Neural progenitor cell (in vitro differentiated cells): ENCODE measurements at regions not wholly inside any gene's neighbourhood (a gene's known extent, or its start where the extent isn't known, plus 50 kb on each side); places are given as distances from the start of the nearest gene placed in this dataset.
"Not testable (repeated sequence)": the region's sequence is repeated elsewhere in the genome, so short reads cannot be mapped to it uniquely, and the experiment has no call there.

ENCODE experiments used
- DNase-seq: peaks from one replicate; pipeline ENCODE4 v3.0.0-alpha.2; 2016; ENCODE audit warnings: low spot score
- H2AFZ ChIP-seq: fragments of 200-600 bp; sonication (generic); replicated peaks from 2 replicates; pipeline ENCODE4 v1.6.1; 2016; ENCODE audit warnings: antibody characterized with exemption
- H3F3A ChIP-seq: fragments of 200-600 bp; sonication (generic); 2 replicates; pipeline ENCODE4 v1.6.1; 2016; ENCODE audit warnings: antibody characterized with exemption, low read depth
- H3K27ac ChIP-seq: fragments of 200-600 bp; sonication (generic); 2 replicates; pipeline ENCODE4 v1.5.1; 2016; ENCODE audit warnings: mild to moderate bottlenecking
- H3K27me3 ChIP-seq: fragments of 200-600 bp; sonication (generic); 2 replicates; pipeline ENCODE4 v1.6.1; 2016; ENCODE audit warnings: mild to moderate bottlenecking, moderate library complexity
- H3K36me3 ChIP-seq: fragments of 200-600 bp; sonication (generic); 2 replicates; pipeline ENCODE4 v1.5.1; 2016
- H3K4me1 ChIP-seq: fragments of 200-600 bp; sonication (generic); 2 replicates; pipeline ENCODE4 v1.6.1; 2016; ENCODE audit warnings: mixed run types
- H3K4me2 ChIP-seq: fragments of 200-600 bp; sonication (generic); 2 replicates; pipeline ENCODE4 v1.6.1; 2016
- H3K4me3 ChIP-seq: fragments of 200-600 bp; sonication (generic); 2 replicates; pipeline ENCODE4 v1.5.1; 2016
- H3K79me2 ChIP-seq: fragments of 200-600 bp; sonication (generic); 2 replicates; pipeline ENCODE4 v1.6.1; 2016; ENCODE audit warnings: low read depth
- H3K9ac ChIP-seq: fragments of 200-600 bp; sonication (generic); 2 replicates; pipeline ENCODE4 v1.6.1; 2016
- H3K9me3 ChIP-seq: fragments of 200-600 bp; sonication (generic); 2 replicates; pipeline ENCODE4 v1.5.1; 2016; ENCODE audit warnings: low read depth
- H4K20me1 ChIP-seq: fragments of 200-600 bp; sonication (generic); 2 replicates; pipeline ENCODE4 v1.6.1; 2016; ENCODE audit warnings: low read depth
- H3K27ac Mint-ChIP-seq: 3 replicates; pipeline ENCODE4 v1.8.0; 2021; ENCODE audit warnings: mixed read lengths
- H3K27me3 Mint-ChIP-seq: 2 replicates; pipeline ENCODE4 v1.8.0; 2022; ENCODE audit warnings: low read depth, mild to moderate bottlenecking, inconsistent platforms, moderate library complexity, mixed read lengths; ENCODE audit not compliant: insufficient read depth
- H3K36me3 Mint-ChIP-seq: 3 replicates; pipeline ENCODE4 v1.8.0; 2021; ENCODE audit warnings: mixed read lengths
- H3K4me1 Mint-ChIP-seq: 3 replicates; pipeline ENCODE4 v1.8.0; 2021; ENCODE audit warnings: mixed read lengths
- H3K4me3 Mint-ChIP-seq: 3 replicates; pipeline ENCODE4 v1.8.0; 2021; ENCODE audit warnings: mild to moderate bottlenecking, moderate library complexity, mixed read lengths
- H3K9me3 Mint-ChIP-seq: 3 replicates; pipeline ENCODE4 v1.8.0; 2020; ENCODE audit warnings: mixed read lengths
- EZH2 ChIP-seq: fragments of 200-600 bp; sonication (generic); IDR thresholded peaks from 2 replicates; pipeline ENCODE4 v1.6.1; 2017; ENCODE audit warnings: antibody characterized with exemption, mild to moderate bottlenecking, moderate library complexity
- EZH2phosphoT487 ChIP-seq: fragments of 200-600 bp; sonication (generic); IDR thresholded peaks from 2 replicates; pipeline ENCODE4 v1.6.1; 2017; ENCODE audit warnings: antibody characterized with exemption
- TF ChIP-seq, protein P1 (sequence below): fragments of 200-600 bp; sonication (generic); IDR thresholded peaks from 2 replicates; pipeline ENCODE4 v1.5.1; 2017; ENCODE audit warnings: antibody characterized with exemption, mild to moderate bottlenecking

DNA sequence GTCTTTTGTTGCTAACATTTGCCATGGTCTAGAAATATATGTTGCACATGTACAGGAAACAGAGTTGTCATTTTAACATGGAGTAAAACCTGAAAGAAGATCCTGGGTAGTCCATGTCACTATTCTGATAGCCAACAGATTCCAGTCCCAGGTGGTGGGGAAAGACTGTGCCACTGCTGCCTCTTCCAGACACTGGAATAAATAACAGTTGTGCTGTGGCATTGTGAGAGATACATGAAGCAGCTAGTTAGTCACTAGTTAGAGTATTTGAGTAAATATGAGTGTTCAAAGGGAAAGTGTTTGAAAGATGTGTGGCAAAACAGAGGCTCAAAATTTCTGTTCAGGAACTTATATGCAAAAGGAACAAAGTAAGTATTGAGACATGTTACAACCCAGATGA is 1408.3 kb downstream of the EFNA5 start:
- no peak overlapping the region for H3K4me3 Mint-ChIP-seq
- no peaks in the 10 kb centered on the region for H3K36me3 ChIP-seq
- H3K4me1 ChIP-seq, result no peaks in the 10 kb centered on the region
- no peaks in the 10 kb centered on the region for H4K20me1 ChIP-seq
- H3K9ac ChIP-seq, result no peak overlapping the region
- no peak for DNase-seq
- no peaks in the 10 kb centered on the region for H3K79me2 ChIP-seq
- no peaks in the 10 kb centered on the region for H3K4me1 Mint-ChIP-seq
- no peaks in the 10 kb centered on the region for H3K27me3 ChIP-seq
- no peak for TF ChIP-seq EZH2
- TF ChIP-seq, protein P1, sequence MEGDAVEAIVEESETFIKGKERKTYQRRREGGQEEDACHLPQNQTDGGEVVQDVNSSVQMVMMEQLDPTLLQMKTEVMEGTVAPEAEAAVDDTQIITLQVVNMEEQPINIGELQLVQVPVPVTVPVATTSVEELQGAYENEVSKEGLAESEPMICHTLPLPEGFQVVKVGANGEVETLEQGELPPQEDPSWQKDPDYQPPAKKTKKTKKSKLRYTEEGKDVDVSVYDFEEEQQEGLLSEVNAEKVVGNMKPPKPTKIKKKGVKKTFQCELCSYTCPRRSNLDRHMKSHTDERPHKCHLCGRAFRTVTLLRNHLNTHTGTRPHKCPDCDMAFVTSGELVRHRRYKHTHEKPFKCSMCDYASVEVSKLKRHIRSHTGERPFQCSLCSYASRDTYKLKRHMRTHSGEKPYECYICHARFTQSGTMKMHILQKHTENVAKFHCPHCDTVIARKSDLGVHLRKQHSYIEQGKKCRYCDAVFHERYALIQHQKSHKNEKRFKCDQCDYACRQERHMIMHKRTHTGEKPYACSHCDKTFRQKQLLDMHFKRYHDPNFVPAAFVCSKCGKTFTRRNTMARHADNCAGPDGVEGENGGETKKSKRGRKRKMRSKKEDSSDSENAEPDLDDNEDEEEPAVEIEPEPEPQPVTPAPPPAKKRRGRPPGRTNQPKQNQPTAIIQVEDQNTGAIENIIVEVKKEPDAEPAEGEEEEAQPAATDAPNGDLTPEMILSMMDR, result no peak
- no peak for TF ChIP-seq EZH2phosphoT487
- no peaks in the 10 kb centered on the region for H3K9me3 ChIP-seq
- no peaks in the 10 kb centered on the region for H3K9me3 Mint-ChIP-seq
- H2AFZ ChIP-seq, result no peak overlapping the region
- no peaks in the 10 kb centered on the region for H3K36me3 Mint-ChIP-seq
- H3K4me2 ChIP-seq, result no peak overlapping the region
- H3K4me3 ChIP-seq, result no peak overlapping the region
- H3K27ac Mint-ChIP-seq, result no peak overlapping the region
- no peak overlapping the region for H3K27ac ChIP-seq
- H3F3A ChIP-seq, result no peaks in the 10 kb centered on the region
- H3K27me3 Mint-ChIP-seq, result no peaks in the 10 kb centered on the region

DNA sequence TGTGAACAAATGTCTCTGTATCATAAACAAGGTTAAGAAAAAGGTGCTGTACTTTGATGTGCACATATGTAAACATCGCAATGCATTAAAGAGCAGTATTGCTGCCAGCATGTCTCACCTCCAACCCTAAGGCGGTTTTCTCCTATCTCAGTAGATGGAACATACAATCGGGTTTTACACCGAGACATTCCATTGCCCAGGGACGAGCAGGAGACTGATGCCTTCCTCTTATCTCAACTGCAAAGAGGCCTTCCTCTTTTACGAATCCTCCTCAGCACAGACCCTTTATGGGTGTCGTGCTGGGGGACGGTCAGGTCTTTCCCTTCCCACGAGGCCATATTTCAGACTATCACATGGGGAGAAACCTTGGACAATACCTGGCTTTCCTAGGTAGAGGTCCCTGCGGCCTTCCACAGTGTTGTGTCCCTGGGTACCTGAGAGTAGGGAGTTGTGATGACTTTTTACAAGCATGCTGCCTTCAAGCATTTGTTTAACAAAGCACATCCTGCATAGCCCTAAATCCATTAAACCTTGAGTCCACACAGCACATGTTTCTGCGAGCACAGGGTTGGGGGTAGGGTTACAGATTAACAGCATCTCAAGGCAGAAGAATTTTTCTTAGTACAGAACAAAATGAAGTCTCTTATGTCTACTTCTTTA is 1411.2 kb downstream of the EFNA5 start:
- not testable (repeated sequence) for H3K27ac Mint-ChIP-seq, H3K4me2 ChIP-seq, H3F3A ChIP-seq

DNA sequence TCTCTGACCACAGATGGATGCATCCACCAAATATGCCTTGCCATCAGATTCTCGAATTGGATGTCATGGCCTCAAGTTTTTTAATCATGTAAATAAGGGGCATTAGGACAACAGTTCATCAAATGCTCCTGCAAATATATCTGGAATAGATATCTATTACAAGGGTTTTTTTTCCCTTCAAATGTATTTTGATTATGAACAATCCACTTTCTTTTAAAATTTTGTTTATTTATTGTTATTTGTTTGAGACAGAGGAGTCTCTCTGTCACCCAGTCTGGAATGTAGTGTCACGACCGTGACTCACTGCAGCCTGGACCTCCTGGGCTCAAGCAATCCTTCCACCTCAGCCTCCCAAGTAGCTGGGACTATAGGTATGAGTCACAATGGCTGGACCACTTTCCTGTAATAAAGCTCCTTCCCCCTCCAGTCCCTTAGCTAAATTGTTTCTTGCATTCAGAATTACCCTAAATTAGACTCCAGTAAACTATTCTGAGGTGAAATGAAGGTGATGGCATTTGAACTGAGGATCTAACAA is 1412.1 kb downstream of the EFNA5 start:
- no peak overlapping the region for H3K4me3 Mint-ChIP-seq
- TF ChIP-seq, protein P1, result no peak
- TF ChIP-seq EZH2, result no peak
- TF ChIP-seq EZH2phosphoT487, result no peak
- H3K27ac Mint-ChIP-seq, result no peak overlapping the region
- DNase-seq, result no peak
- H3K9me3 Mint-ChIP-seq, result no peaks in the 10 kb centered on the region
- Histone ChIP-seq H3K27ac (no peak overlapping the region), H3K79me2 (no peaks in the 10 kb centered on the region), H3K4me2 (no peak overlapping the region), H3K9ac (no peak overlapping the region), H3K4me3 (no peak overlapping the region), H3K4me1 (no peaks in the 10 kb centered on the region), H3F3A (no peaks in the 10 kb centered on the region), H2AFZ (no peak overlapping the region), H3K36me3 (no peaks in the 10 kb centered on the region), H3K27me3 (no peaks in the 10 kb centered on the region), H3K9me3 (no peaks in the 10 kb centered on the region), H4K20me1 (no peaks in the 10 kb centered on the region)
- no peaks in the 10 kb centered on the region for H3K27me3 Mint-ChIP-seq
- H3K36me3 Mint-ChIP-seq, result no peaks in the 10 kb centered on the region
- H3K4me1 Mint-ChIP-seq, result no peaks in the 10 kb centered on the region

More for the DNA sequence above, 1411.2 kb downstream of the EFNA5 start:
- not testable (repeated sequence) for H3K9ac ChIP-seq, DNase-seq, H3K9me3 ChIP-seq, H2AFZ ChIP-seq, H3K4me1 Mint-ChIP-seq, H3K27me3 ChIP-seq, H3K4me1 ChIP-seq, H3K9me3 Mint-ChIP-seq, H3K36me3 Mint-ChIP-seq, H3K79me2 ChIP-seq, H3K4me3 ChIP-seq, H3K4me3 Mint-ChIP-seq, H3K27ac ChIP-seq, H3K36me3 ChIP-seq, H4K20me1 ChIP-seq, H3K27me3 Mint-ChIP-seq

DNA sequence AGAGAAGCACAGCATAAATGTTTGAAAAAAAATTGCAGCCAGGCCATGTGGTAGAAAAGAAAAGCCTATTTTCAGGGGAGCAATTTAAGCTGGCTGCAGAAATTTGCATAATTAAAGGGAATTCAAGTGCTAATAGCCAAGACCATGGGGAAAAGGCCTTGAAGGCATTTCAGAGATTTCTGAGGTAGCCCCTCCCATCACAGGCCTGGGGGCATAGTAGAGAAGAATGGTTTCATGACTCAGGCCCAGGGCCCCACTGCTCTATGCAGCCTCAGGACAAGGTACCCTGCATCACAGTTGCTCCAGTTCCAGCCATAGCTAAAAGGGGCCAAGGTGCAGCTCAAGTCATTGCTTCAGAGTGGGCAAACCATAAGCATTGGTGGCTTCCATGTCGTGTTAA is 1416.0 kb downstream of the EFNA5 start:
- Histone ChIP-seq H3K27ac (no peak overlapping the region), H2AFZ (no peak overlapping the region), H3F3A (no peaks in the 10 kb centered on the region), H3K9me3 (no peaks in the 10 kb centered on the region), H3K4me2 (no peak overlapping the region), H3K4me3 (no peak overlapping the region), H4K20me1 (no peaks in the 10 kb centered on the region), H3K4me1 (no peaks in the 10 kb centered on the region), H3K36me3 (no peaks in the 10 kb centered on the region), H3K27me3 (no peaks in the 10 kb centered on the region), H3K79me2 (no peaks in the 10 kb centered on the region), H3K9ac (no peak overlapping the region)
- Mint-ChIP-seq H3K36me3 (no peaks in the 10 kb centered on the region), H3K27ac (no peak overlapping the region), H3K27me3 (no peaks in the 10 kb centered on the region), H3K4me1 (no peaks in the 10 kb centered on the region), H3K4me3 (no peak overlapping the region), H3K9me3 (no peaks in the 10 kb centered on the region)
- TF ChIP-seq, protein P1, result no peak
- TF ChIP-seq EZH2, result no peak
- TF ChIP-seq EZH2phosphoT487, result no peak
- no peak for DNase-seq

DNA sequence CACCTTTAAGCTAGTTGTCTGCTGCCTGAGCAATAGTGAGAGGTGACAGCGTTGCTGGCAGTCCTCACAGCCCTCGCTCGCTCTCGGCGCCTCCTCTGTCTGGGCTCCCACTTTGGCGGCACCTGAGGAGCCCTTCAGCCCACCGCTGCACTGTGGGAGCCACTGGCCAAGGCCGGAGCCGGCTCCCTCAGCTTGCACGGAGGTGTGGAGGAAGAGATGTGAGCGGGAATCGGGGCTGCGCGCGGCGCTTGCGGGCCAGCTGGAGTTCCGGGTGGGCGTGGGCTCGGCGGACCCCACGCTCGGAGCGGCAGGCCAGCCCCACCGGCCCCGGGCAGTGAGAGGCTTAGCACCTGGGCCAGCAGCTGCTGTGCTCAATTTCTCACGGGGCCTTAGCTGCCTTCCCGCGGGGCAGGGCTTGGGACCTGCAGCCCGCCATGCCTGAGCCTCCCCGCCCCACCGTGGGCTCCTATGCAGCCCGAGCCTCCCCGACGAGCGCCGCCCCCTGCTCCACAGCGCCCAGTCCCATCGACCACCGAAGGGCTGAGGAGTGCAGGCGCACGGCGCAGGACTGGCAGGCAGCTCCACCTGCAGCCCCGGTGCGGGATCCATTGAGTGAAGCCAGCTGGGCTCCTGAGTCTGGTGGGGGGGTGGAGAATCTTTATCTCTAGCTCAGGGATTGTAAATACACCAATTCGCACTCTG is 1424.5 kb downstream of the EFNA5 start:
- not testable (repeated sequence) for H3K36me3 Mint-ChIP-seq, H3K4me3 Mint-ChIP-seq

More for the DNA sequence above, 1424.5 kb downstream of the EFNA5 start:
- not testable (repeated sequence) for H3K79me2 ChIP-seq, H3K4me2 ChIP-seq, H3K4me1 Mint-ChIP-seq, H3K9ac ChIP-seq, H4K20me1 ChIP-seq, H3K4me1 ChIP-seq, H3K27me3 Mint-ChIP-seq, H3K36me3 ChIP-seq, H3F3A ChIP-seq, H3K27ac ChIP-seq, H3K9me3 Mint-ChIP-seq, DNase-seq, H3K9me3 ChIP-seq, H3K27me3 ChIP-seq, H3K4me3 ChIP-seq, H3K27ac Mint-ChIP-seq
- peak overlapping the region; percentile 5 for H2AFZ ChIP-seq
